ENCODE measurements at regions not wholly inside any gene's neighbourhood (a gene's known extent, or its start where the extent isn't known, plus 50 kb on each side); places are given as distances from the start of the nearest gene placed in this dataset.

- Histone ChIP-seq H3K36me3 (no peaks in the 10 kb centered on the region), H3K4me3 (no peak overlapping the region), H3K9me3 (no peaks in the 10 kb centered on the region), H3K4me1 (no peaks in the 10 kb centered on the region), H3K27me3 (no peaks in the 10 kb centered on the region), H3K27ac (no peak overlapping the region)
- intact Hi-C loops (cut with DNase I; ENCODE audit: low total_unique reads) = no loop called here
- in situ Hi-C loops (cut with MboI; ENCODE audit: low pct_ligation_motif_present in 1 of 4, low pct_unique_long_range_greater_than_20kb in 1 of 4, low sequenced_read_pairs in 3 of 4) = no loop called here
- DNase-seq = no peak
- WGBS, 2 donors (ENCODE audit: low coverage in 1 of 2) = 19 to 40% methylated on average over 1 to 7 of the region's 7 CpGs
- no peak for TF ChIP-seq POLR2AphosphoS5 (IDR thresholded peaks at IDR 0.05)
- no peak for TF ChIP-seq EP300 (IDR thresholded peaks at IDR 0.05; ENCODE audit: low read depth)
- no peak for TF ChIP-seq POLR2A (IDR thresholded peaks at IDR 0.05)
- TF ChIP-seq CTCF (IDR thresholded peaks at IDR 0.05) = no peak
Observed at GRCh38 chrX:25523574-25524540, 508.1 kb upstream of the ARX start.

- DNase-seq = no peak
- no peak overlapping the region for H3K4me3 ChIP-seq
- TF ChIP-seq EP300 (IDR thresholded peaks at IDR 0.05; ENCODE audit: low read depth) (no peak), CTCF (IDR thresholded peaks at IDR 0.05) (no peak), POLR2AphosphoS5 (IDR thresholded peaks at IDR 0.05) (no peak), POLR2A (IDR thresholded peaks at IDR 0.05) (no peak)
- no peaks in the 10 kb centered on the region for H3K27me3 ChIP-seq
- intact Hi-C loops (cut with DNase I; ENCODE audit: low total_unique reads) (no loop called here), in situ Hi-C loops (cut with MboI; ENCODE audit: low pct_ligation_motif_present in 1 of 4, low pct_unique_long_range_greater_than_20kb in 1 of 4, low sequenced_read_pairs in 3 of 4) (no loop called here)
- H3K4me1 ChIP-seq = no peaks in the 10 kb centered on the region
- H3K27ac ChIP-seq = no peak overlapping the region
- H3K36me3 ChIP-seq = no peaks in the 10 kb centered on the region
- no peaks in the 10 kb centered on the region for H3K9me3 ChIP-seq
- WGBS, 2 donors (ENCODE audit: low coverage in 1 of 2) = 66% methylated on average over 1 of the region's 1 CpG; no CpG with 5 or more reads in 1 of the 2 donors
Observed at GRCh38 chrX:25527156-25527555, 511.4 kb upstream of the ARX start.

DNA sequence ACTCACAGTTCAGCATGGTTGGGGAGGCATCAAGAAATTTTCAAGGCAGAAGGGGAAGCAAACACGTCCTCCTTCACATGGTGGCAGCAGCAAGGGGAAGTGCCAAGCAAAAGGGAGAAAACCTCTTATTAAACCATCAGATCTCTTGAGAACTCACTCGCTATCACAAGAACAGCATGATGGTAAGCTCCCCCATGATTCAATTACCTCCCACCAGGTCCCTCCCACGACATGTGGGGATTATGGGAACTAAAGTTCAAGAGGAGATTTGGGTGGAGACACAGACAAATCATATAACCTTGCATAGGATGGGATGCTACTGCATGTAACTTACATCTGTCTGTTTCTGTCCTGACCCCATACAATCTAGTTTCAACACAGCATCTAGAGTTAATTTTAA is 511.8 kb upstream of the ARX start:
- Histone ChIP-seq H3K9me3 (no peaks in the 10 kb centered on the region), H3K27me3 (no peaks in the 10 kb centered on the region), H3K4me1 (no peaks in the 10 kb centered on the region), H3K36me3 (no peaks in the 10 kb centered on the region), H3K27ac (no peak overlapping the region), H3K4me3 (no peak overlapping the region)
- 41% methylated on average over 3 of the region's 3 CpGs; no CpG with 5 or more reads in 1 of the 2 donors for WGBS, 2 donors (ENCODE audit: low coverage in 1 of 2)
- in situ Hi-C loops (cut with MboI; ENCODE audit: low pct_ligation_motif_present in 1 of 4, low pct_unique_long_range_greater_than_20kb in 1 of 4, low sequenced_read_pairs in 3 of 4) (no loop called here), intact Hi-C loops (cut with DNase I; ENCODE audit: low total_unique reads) (no loop called here)
- no peak for TF ChIP-seq CTCF (IDR thresholded peaks at IDR 0.05)
- no peak for TF ChIP-seq POLR2AphosphoS5 (IDR thresholded peaks at IDR 0.05)
- no peak for TF ChIP-seq POLR2A (IDR thresholded peaks at IDR 0.05)
- no peak for TF ChIP-seq EP300 (IDR thresholded peaks at IDR 0.05; ENCODE audit: low read depth)
- no peak for DNase-seq

GRCh38 chrX:25531096-25531495 is 515.3 kb upstream of the ARX start:
- 68% methylated on average over 1 of the region's 1 CpG; no CpG with 5 or more reads in 1 of the 2 donors for WGBS, 2 donors (ENCODE audit: low coverage in 1 of 2)
- H3K36me3 ChIP-seq = no peaks in the 10 kb centered on the region
- in situ Hi-C loops (cut with MboI; ENCODE audit: low pct_ligation_motif_present in 1 of 4, low pct_unique_long_range_greater_than_20kb in 1 of 4, low sequenced_read_pairs in 3 of 4) (no loop called here), intact Hi-C loops (cut with DNase I; ENCODE audit: low total_unique reads) (no loop called here)
- DNase-seq = no peak
- no peaks in the 10 kb centered on the region for H3K9me3 ChIP-seq
- no peak overlapping the region for H3K4me3 ChIP-seq
- H3K27ac ChIP-seq = no peak overlapping the region
- no peaks in the 10 kb centered on the region for H3K4me1 ChIP-seq
- TF ChIP-seq EP300 (IDR thresholded peaks at IDR 0.05; ENCODE audit: low read depth) (no peak), POLR2AphosphoS5 (IDR thresholded peaks at IDR 0.05) (no peak), CTCF (IDR thresholded peaks at IDR 0.05) (no peak), POLR2A (IDR thresholded peaks at IDR 0.05) (no peak)
- no peaks in the 10 kb centered on the region for H3K27me3 ChIP-seq
